ENCODE measurements at regions not wholly inside any gene's neighbourhood (a gene's known extent, or its start where the extent isn't known, plus 50 kb on each side); places are given as distances from the start of the nearest gene placed in this dataset.
"Not testable (repeated sequence)": the region's sequence is repeated elsewhere in the genome, so short reads cannot be mapped to it uniquely, and the experiment has no call there.

- ChIA-PET RAD21 (ENCODE audit: low non-redundant PET in 1 of 2, low total read pairs in 2 of 2, uncharacterized antibody in 2 of 2, unreplicated experiment in 2 of 2) (interaction anchor here in 1 of 2 experiments (0.6 kb wide), 1 partner anchor 205 kb away, joined by 3 read pairs; no protein-coding TSS in a partner anchor), CTCF (no interaction called here), POLR2A (no interaction called here)
- H2AFZ ChIP-seq (ENCODE audit: low read depth, low read length, poor library complexity, severe bottlenecking) = no peak overlapping the region
- no peak for ATAC-seq
- no peak overlapping the region for H3K4me3 ChIP-seq (replicated peaks in 1 of 2; ENCODE audit: low read depth in 1 of 2, low read length in 2 of 2)
- TF ChIP-seq POLR2AphosphoS5 (IDR thresholded peaks at IDR 0.05; ENCODE audit: low read depth, low read length) = no peak
- no peak for TF ChIP-seq FOSL1 (IDR thresholded peaks at IDR 0.05; ENCODE audit: low read depth)
- no peak for TF ChIP-seq ZBTB33 (IDR thresholded peaks at IDR 0.05; ENCODE audit: extremely low read depth, insufficient replicate concordance, low read length)
- no peaks in the 10 kb centered on the region for H4K20me1 ChIP-seq (ENCODE audit: insufficient read depth)
- H3K9ac ChIP-seq (ENCODE audit: low read length) = no peak overlapping the region
- intact Hi-C loops (cut with micrococcal nuclease) = no loop called here
- no TSS peak for BruUV-seq (replicated peaks)
- peaks cover 0 to 6% of the 10 kb centered on the region in 2 experiments; a peak in 2 of 4 replicates for H3K4me1 ChIP-seq (ENCODE audit: control insufficient read depth in 1 of 2, insufficient read depth in 2 of 2, low read length in 2 of 2)
- H3K4me2 ChIP-seq (ENCODE audit: low read length) = no peak overlapping the region
- no peaks in the 10 kb centered on the region for H3K9me3 ChIP-seq (ENCODE audit: control insufficient read depth in 1 of 2, insufficient read depth in 1 of 2, low read depth in 1 of 2, low read length in 2 of 2)
- H3K79me2 ChIP-seq (ENCODE audit: insufficient read depth, low read length) = no peaks in the 10 kb centered on the region
- DNase-seq (ENCODE audit: low read depth, low spot score) = no peak
- no peaks in the 10 kb centered on the region for H3K36me3 ChIP-seq (ENCODE audit: control insufficient read depth in 1 of 2, insufficient read depth in 2 of 2, low read length in 2 of 2)
- no peaks in the 10 kb centered on the region for H3K27me3 ChIP-seq (ENCODE audit: insufficient read depth, low read length)
- no peaks in the 10 kb centered on the region for H3K9me2 ChIP-seq (ENCODE audit: insufficient read depth)
- H3K27ac ChIP-seq (ENCODE audit: low read depth, low read length) = no peak overlapping the region
Measured at GRCh38 chr4:83195269-83195668, 80.7 kb upstream of the PLAC8 start.

GRCh38 chr4:83194588-83194987 is 80.1 kb upstream of the PLAC8 start:
- DNase-seq (ENCODE audit: low read depth, low spot score); H3K4me2 ChIP-seq (ENCODE audit: low read length); H4K20me1 ChIP-seq (ENCODE audit: insufficient read depth); ATAC-seq; H3K9me2 ChIP-seq (ENCODE audit: insufficient read depth); H3K9ac ChIP-seq (ENCODE audit: low read length); H3K27ac ChIP-seq (ENCODE audit: low read depth, low read length); H2AFZ ChIP-seq (ENCODE audit: low read depth, low read length, poor library complexity, severe bottlenecking); RAD21 ChIA-PET (ENCODE audit: low non-redundant PET in 1 of 2, low total read pairs in 2 of 2, uncharacterized antibody in 2 of 2, unreplicated experiment in 2 of 2); intact Hi-C loops (cut with micrococcal nuclease); H3K27me3 ChIP-seq (ENCODE audit: insufficient read depth, low read length); POLR2A ChIA-PET; H3K4me3 ChIP-seq (replicated peaks in 1 of 2; ENCODE audit: low read depth in 1 of 2, low read length in 2 of 2); H3K9me3 ChIP-seq (ENCODE audit: control insufficient read depth in 1 of 2, insufficient read depth in 1 of 2, low read depth in 1 of 2, low read length in 2 of 2); H3K79me2 ChIP-seq (ENCODE audit: insufficient read depth, low read length); CTCF ChIA-PET; H3K36me3 ChIP-seq (ENCODE audit: control insufficient read depth in 1 of 2, insufficient read depth in 2 of 2, low read length in 2 of 2); BruUV-seq (replicated peaks): not testable (repeated sequence)
- peaks cover 0 to 12% of the 10 kb centered on the region in 2 experiments; a peak in 2 of 4 replicates for H3K4me1 ChIP-seq (ENCODE audit: control insufficient read depth in 1 of 2, insufficient read depth in 2 of 2, low read length in 2 of 2)
